ENCODE measurements at regions not wholly inside any gene's neighbourhood (a gene's known extent, or its start where the extent isn't known, plus 50 kb on each side); places are given as distances from the start of the nearest gene placed in this dataset.

- WGBS, 2 donors, result 68 to 77% methylated on average over 1 of the region's 1 CpG
- intact Hi-C loops (cut with DNase I; ENCODE audit: low total_unique reads), result no loop called here
- no peak for TF ChIP-seq POLR2A (IDR thresholded peaks at IDR 0.05)
- TF ChIP-seq, protein P1, sequence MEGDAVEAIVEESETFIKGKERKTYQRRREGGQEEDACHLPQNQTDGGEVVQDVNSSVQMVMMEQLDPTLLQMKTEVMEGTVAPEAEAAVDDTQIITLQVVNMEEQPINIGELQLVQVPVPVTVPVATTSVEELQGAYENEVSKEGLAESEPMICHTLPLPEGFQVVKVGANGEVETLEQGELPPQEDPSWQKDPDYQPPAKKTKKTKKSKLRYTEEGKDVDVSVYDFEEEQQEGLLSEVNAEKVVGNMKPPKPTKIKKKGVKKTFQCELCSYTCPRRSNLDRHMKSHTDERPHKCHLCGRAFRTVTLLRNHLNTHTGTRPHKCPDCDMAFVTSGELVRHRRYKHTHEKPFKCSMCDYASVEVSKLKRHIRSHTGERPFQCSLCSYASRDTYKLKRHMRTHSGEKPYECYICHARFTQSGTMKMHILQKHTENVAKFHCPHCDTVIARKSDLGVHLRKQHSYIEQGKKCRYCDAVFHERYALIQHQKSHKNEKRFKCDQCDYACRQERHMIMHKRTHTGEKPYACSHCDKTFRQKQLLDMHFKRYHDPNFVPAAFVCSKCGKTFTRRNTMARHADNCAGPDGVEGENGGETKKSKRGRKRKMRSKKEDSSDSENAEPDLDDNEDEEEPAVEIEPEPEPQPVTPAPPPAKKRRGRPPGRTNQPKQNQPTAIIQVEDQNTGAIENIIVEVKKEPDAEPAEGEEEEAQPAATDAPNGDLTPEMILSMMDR (IDR thresholded peaks at IDR 0.05), result no peak
- H3K4me3 ChIP-seq (ENCODE audit: low read depth, poor library complexity, severe bottlenecking), result no peak overlapping the region
- DNase-seq (ENCODE audit: low spot score in 2 of 2), result no peak
Observed at GRCh38 chr11:22555881-22556280, 69.7 kb downstream of the FANCF start.

GRCh38 chr11:22554221-22554620 lies 71.4 kb downstream of the FANCF start:
- H3K4me3 ChIP-seq (ENCODE audit: low read depth, poor library complexity, severe bottlenecking), result no peak overlapping the region
- 49 to 55% methylated on average over 1 of the region's 1 CpG for WGBS, 2 donors
- intact Hi-C loops (cut with DNase I; ENCODE audit: low total_unique reads), result no loop called here
- TF ChIP-seq, protein P1 (IDR thresholded peaks at IDR 0.05), result no peak
- no peak for TF ChIP-seq POLR2A (IDR thresholded peaks at IDR 0.05)
- no peak for DNase-seq (ENCODE audit: low spot score in 2 of 2)

GRCh38 chr11:22552885-22553284 lies 72.7 kb downstream of the FANCF start:
- no peak for DNase-seq (ENCODE audit: low spot score in 2 of 2)
- intact Hi-C loops (cut with DNase I; ENCODE audit: low total_unique reads), result no loop called here
- WGBS, 2 donors, result 71 to 75% methylated on average over 2 of the region's 2 CpGs
- no peak overlapping the region for H3K4me3 ChIP-seq (ENCODE audit: low read depth, poor library complexity, severe bottlenecking)
- no peak for TF ChIP-seq POLR2A (IDR thresholded peaks at IDR 0.05)
- TF ChIP-seq, protein P1 (IDR thresholded peaks at IDR 0.05), result no peak

- no peak overlapping the region for H3K4me3 ChIP-seq (ENCODE audit: low read depth, poor library complexity, severe bottlenecking)
- DNase-seq (ENCODE audit: low spot score in 2 of 2), result no peak
- intact Hi-C loops (cut with DNase I; ENCODE audit: low total_unique reads), result no loop called here
- WGBS, 2 donors, result 78 to 83% methylated on average over 1 of the region's 1 CpG
- no peak for TF ChIP-seq POLR2A (IDR thresholded peaks at IDR 0.05)
- TF ChIP-seq, protein P1 (IDR thresholded peaks at IDR 0.05), result no peak
Observed at GRCh38 chr11:22546746-22547145, 78.9 kb downstream of the FANCF start.

DNA sequence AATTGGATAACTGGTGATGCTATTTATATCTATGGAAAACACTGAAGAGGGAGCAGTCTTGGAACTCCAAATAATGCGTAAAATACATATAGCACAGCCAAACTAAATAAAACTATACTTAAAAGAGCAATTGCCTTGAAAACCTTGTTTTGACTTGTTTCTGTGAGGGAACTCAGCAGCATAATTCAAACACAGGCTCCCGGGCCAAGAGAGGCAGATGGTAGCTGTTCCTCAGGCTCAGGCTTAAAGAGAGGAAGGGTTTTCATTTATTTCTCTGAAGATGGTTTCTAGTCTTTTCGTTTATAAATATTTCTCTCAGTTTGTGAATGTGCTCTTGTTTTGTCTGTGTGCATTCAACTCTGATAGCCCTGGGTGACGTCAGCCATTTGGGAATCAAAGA lies 82.4 kb downstream of the FANCF start:
- 47 to 61% methylated on average over 4 of the region's 4 CpGs for WGBS, 2 donors
- TF ChIP-seq, protein P1 (IDR thresholded peaks at IDR 0.05), result no peak
- no peak for TF ChIP-seq POLR2A (IDR thresholded peaks at IDR 0.05)
- no peak for DNase-seq (ENCODE audit: low spot score in 2 of 2)
- no peak overlapping the region for H3K4me3 ChIP-seq (ENCODE audit: low read depth, poor library complexity, severe bottlenecking)
- intact Hi-C loops (cut with DNase I; ENCODE audit: low total_unique reads), result no loop called here

DNA sequence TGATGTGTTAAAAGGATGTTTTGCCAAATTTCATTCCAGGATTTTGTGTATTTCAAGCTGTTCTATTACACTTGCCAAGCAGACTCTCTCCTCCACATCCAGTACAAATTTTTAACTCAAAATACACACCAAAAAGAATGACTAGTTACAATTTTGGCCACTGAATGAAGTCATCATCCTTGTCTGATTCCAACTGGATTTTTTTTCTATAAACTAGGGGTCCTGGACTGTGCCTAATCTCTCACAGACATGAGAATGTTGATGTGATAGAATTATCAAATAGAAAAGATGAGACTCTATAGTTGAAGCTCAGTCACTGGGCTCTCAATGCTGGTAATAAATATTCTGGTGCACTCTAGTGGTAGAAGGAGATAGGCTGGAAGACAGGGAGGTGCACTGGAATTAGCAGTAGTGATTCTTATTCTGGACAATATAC lies 85.8 kb downstream of the FANCF start:
- intact Hi-C loops (cut with DNase I; ENCODE audit: low total_unique reads), result loop anchor here (5.0 kb wide), 1 partner anchor 203 kb away; the partner anchor contains the start of gene SLC17A6

More for the DNA sequence above, 85.8 kb downstream of the FANCF start:
- H3K4me3 ChIP-seq (ENCODE audit: low read depth, poor library complexity, severe bottlenecking), result no peak overlapping the region
- TF ChIP-seq, protein P1 (IDR thresholded peaks at IDR 0.05), result no peak
- no peak for TF ChIP-seq POLR2A (IDR thresholded peaks at IDR 0.05)
- DNase-seq (ENCODE audit: low spot score in 2 of 2), result no peak
